Mesenchymal stem cell (in vitro differentiated cells and primary cell): ENCODE measurements at regions not wholly inside any gene's neighbourhood (a gene's known extent, or its start where the extent isn't known, plus 50 kb on each side); places are given as distances from the start of the nearest gene placed in this dataset.

ENCODE experiments used
- DNase-seq: peaks from one replicate; pipeline ENCODE4 v3.0.0-alpha.2; 2013
- H2AFZ ChIP-seq: one replicate; pipeline ENCODE4 v1.6.1; 2013; ENCODE audit warnings: low read depth, mild to moderate bottlenecking, control low read depth, inconsistent platforms, low read length, moderate library complexity
- H2AK5ac ChIP-seq: 2 replicates; pipeline ENCODE4 v1.6.1; 2013; ENCODE audit warnings: low read length, moderate library complexity, mild to moderate bottlenecking, inconsistent platforms; ENCODE audit not compliant: severe bottlenecking
- H2BK120ac ChIP-seq: one replicate; pipeline ENCODE4 v1.6.1; 2013; ENCODE audit warnings: low read depth, mild to moderate bottlenecking, inconsistent platforms, low read length, moderate library complexity
- H2BK12ac ChIP-seq, 2 experiments: one replicate each; pipeline ENCODE4 v1.6.1; 2013; ENCODE audit warnings: inconsistent platforms in 2 of 2, low read length in 2 of 2, mild to moderate bottlenecking in 2 of 2, moderate library complexity in 2 of 2, control low read depth in 1 of 2
- H2BK15ac ChIP-seq: one replicate; pipeline ENCODE4 v1.6.1; 2013; ENCODE audit warnings: mild to moderate bottlenecking, low read depth, inconsistent platforms; ENCODE audit not compliant: poor library complexity, severe bottlenecking
- H2BK5ac ChIP-seq: 2 replicates; pipeline ENCODE4 v1.6.1; 2013; ENCODE audit warnings: low read depth, mild to moderate bottlenecking, low read length, control low read depth, inconsistent platforms; ENCODE audit not compliant: poor library complexity, severe bottlenecking
- H3K14ac ChIP-seq, 2 experiments: one replicate each; pipeline ENCODE4 v1.6.1; 2013; ENCODE audit warnings: inconsistent platforms in 2 of 2, low read length in 2 of 2, control low read depth in 1 of 2, mild to moderate bottlenecking in 1 of 2, moderate library complexity in 1 of 2
- H3K18ac ChIP-seq, 2 experiments: one replicate each; pipeline ENCODE4 v1.6.1; 2013; ENCODE audit warnings: inconsistent platforms in 2 of 2, low read length in 2 of 2, control low read depth in 1 of 2, low read depth in 1 of 2, mild to moderate bottlenecking in 1 of 2
- H3K23ac ChIP-seq, 2 experiments: one replicate each; pipeline ENCODE4 v1.6.1; 2013; ENCODE audit warnings: inconsistent platforms in 2 of 2, low read length in 2 of 2, mild to moderate bottlenecking in 2 of 2, moderate library complexity in 2 of 2, control low read depth in 1 of 2
- H3K27ac ChIP-seq: 2 replicates; pipeline ENCODE4 v1.5.1; 2013; ENCODE audit warnings: mild to moderate bottlenecking, moderate library complexity, low read length, control low read depth, inconsistent platforms; ENCODE audit not compliant: poor library complexity, severe bottlenecking
- H3K27me3 ChIP-seq, 2 experiments: 2 replicates each; pipeline versions ENCODE4 v1.6.1 to v1.7.0; 2013; ENCODE audit warnings: low read length in 2 of 2, mild to moderate bottlenecking in 2 of 2, moderate library complexity in 2 of 2, control low read depth in 1 of 2, inconsistent platforms in 1 of 2; ENCODE audit not compliant: control insufficient read depth in 1 of 2, insufficient read depth in 1 of 2
- H3K36me3 ChIP-seq, 2 experiments: 2 replicates each; pipeline versions ENCODE4 v1.6.1 to v1.7.0; 2013; ENCODE audit warnings: low read length in 2 of 2, control low read depth in 1 of 2, inconsistent platforms in 1 of 2, low read depth in 1 of 2, mild to moderate bottlenecking in 1 of 2; ENCODE audit not compliant: insufficient read depth in 2 of 2, control insufficient read depth in 1 of 2
- H3K4ac ChIP-seq, 2 experiments: one replicate each; pipeline ENCODE4 v1.6.1; 2013; ENCODE audit warnings: inconsistent platforms in 2 of 2, low read length in 2 of 2, mild to moderate bottlenecking in 2 of 2, moderate library complexity in 2 of 2, control low read depth in 1 of 2, low read depth in 1 of 2
- H3K4me1 ChIP-seq: 2 replicates; pipeline ENCODE4 v1.6.1; 2013; ENCODE audit warnings: low read depth, low read length, control low read depth; ENCODE audit not compliant: control insufficient read depth, insufficient read depth
- H3K4me2 ChIP-seq: 2 replicates; pipeline ENCODE4 v1.6.1; 2013; ENCODE audit warnings: low read length, mild to moderate bottlenecking, inconsistent platforms; ENCODE audit not compliant: poor library complexity, severe bottlenecking
- H3K4me3 ChIP-seq, 2 experiments: 2 replicates each; pipeline versions ENCODE4 v1.5.1 to v1.7.0; 2013; ENCODE audit warnings: low read length in 2 of 2, mild to moderate bottlenecking in 2 of 2, control low read depth in 1 of 2, low read depth in 1 of 2; ENCODE audit not compliant: insufficient read depth in 1 of 2
- H3K79me1 ChIP-seq: replicated peaks from 2 replicates; pipeline ENCODE4 v1.6.1; 2013; ENCODE audit warnings: mild to moderate bottlenecking, control low read depth, low read length, inconsistent platforms; ENCODE audit not compliant: poor library complexity, severe bottlenecking
- H3K9ac ChIP-seq: 2 replicates; pipeline ENCODE4 v1.7.0; 2013; ENCODE audit warnings: mild to moderate bottlenecking, low read length, moderate library complexity
- H3K9me3 ChIP-seq: 2 replicates; pipeline ENCODE4 v1.7.0; 2013; ENCODE audit warnings: mild to moderate bottlenecking, low read length; ENCODE audit not compliant: control insufficient read depth
- H4K8ac ChIP-seq: one replicate; pipeline ENCODE4 v1.6.1; 2013; ENCODE audit warnings: inconsistent platforms, mild to moderate bottlenecking, low read length, moderate library complexity
- H4K91ac ChIP-seq: one replicate; pipeline ENCODE4 v1.6.1; 2013; ENCODE audit warnings: mild to moderate bottlenecking, low read length, inconsistent platforms
- WGBS: methylation state at CpG from one replicate; pipeline ENCODE4 v1.1.7; 2013; ENCODE audit warnings: mixed read lengths; 5-methylcytosine and 5-hydroxymethylcytosine counted together

DNA sequence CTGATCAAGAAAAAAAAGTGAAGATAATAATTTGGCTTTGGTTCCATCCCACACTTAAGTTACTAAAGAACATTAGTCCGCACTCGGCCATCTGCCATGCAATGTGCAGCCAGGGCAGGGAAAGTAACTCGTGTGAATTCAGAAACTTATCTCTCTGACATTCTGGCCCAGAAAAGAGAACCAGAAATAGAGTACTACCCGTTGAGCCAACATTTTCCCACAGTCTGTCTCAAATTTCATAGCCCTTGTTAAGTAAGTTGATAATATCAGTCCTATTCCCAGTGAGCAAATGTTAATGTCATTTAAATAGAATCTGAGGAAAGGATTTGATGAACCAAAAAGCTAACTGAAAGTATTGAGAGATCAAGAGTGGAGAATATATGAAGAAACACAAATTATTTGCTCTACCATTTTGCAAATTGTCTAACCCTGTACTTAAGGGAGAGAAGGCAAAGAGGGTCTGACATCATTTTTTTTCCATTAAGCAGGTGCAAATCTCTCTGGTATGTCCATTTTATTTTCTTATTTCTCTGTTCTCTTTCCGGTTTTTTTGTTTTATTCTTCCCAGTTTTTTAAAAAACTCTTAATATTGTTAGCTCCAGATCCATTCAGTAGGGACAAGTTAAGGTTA lies 156.3 kb downstream of the NDFIP2 start:
- no peak for DNase-seq
- Histone ChIP-seq H3K79me1 (no peaks in the 10 kb centered on the region), H3K4me1 (no peaks in the 10 kb centered on the region), H2BK5ac (no peak overlapping the region), H2BK15ac (no peak overlapping the region), H2AK5ac (no peak overlapping the region), H3K27me3 (no peaks in the 10 kb centered on the region), H3K4me2 (no peak overlapping the region), H3K36me3 (no peaks in the 10 kb centered on the region), H4K8ac (no peak overlapping the region), H2BK120ac (no peak overlapping the region), H3K18ac (no peak overlapping the region), H3K4me3 (no peak overlapping the region), H3K9me3 (no peaks in the 10 kb centered on the region), H2BK12ac (no peak overlapping the region), H2AFZ (no peak overlapping the region), H4K91ac (no peak overlapping the region), H3K4ac (no peak overlapping the region), H3K23ac (no peak overlapping the region), H3K27ac (no peak overlapping the region), H3K9ac (no peak overlapping the region), H3K14ac (no peak overlapping the region)
- WGBS = 92% methylated on average over 3 of the region's 5 CpGs

- Histone ChIP-seq H3K27me3 (no peaks in the 10 kb centered on the region), H3K14ac (no peak overlapping the region), H3K4me2 (no peak overlapping the region), H2BK120ac (no peak overlapping the region), H3K27ac (no peak overlapping the region), H3K36me3 (no peaks in the 10 kb centered on the region), H3K9me3 (no peaks in the 10 kb centered on the region), H2AK5ac (no peak overlapping the region), H3K4me3 (no peak overlapping the region), H3K4ac (no peak overlapping the region), H4K8ac (no peak overlapping the region), H4K91ac (no peak overlapping the region), H3K9ac (no peak overlapping the region), H2BK15ac (no peak overlapping the region), H2AFZ (no peak overlapping the region), H2BK12ac (no peak overlapping the region), H3K18ac (no peak overlapping the region), H3K23ac (no peak overlapping the region), H3K4me1 (no peaks in the 10 kb centered on the region), H2BK5ac (no peak overlapping the region), H3K79me1 (no peaks in the 10 kb centered on the region)
- peak; percentile 72 for DNase-seq
- 43% methylated on average over 2 of the region's 3 CpGs for WGBS
Observed at GRCh38 chr13:79631051-79631659, 150.2 kb downstream of the NDFIP2 start.

DNA sequence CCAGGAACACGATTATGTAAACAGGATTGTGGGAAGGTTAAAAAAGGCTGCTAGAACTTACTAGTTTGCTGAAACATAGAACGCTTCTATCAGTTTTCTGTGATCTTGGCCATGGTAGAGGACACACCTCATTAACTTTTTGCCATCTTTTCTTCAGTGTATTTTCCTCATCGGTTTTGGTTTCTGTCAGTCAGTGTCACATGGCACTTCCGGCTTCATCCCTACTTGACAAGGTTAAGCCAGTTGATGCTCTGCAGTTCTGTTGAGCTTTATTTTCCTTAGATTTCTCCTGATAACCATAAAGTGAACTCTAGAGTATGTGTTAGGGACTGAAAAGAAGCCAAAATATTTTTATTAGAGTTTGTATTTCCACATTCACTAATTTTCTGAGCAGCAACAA lies 147.5 kb downstream of the NDFIP2 start:
- H3K9ac ChIP-seq = no peak overlapping the region
- no peaks in the 10 kb centered on the region for H3K27me3 ChIP-seq
- H2BK12ac ChIP-seq = no peak overlapping the region
- H3K18ac ChIP-seq = no peak overlapping the region
- H4K8ac ChIP-seq = no peak overlapping the region
- 17% methylated on average over 2 of the region's 4 CpGs for WGBS
- no peak overlapping the region for H3K23ac ChIP-seq
- H3K4me3 ChIP-seq = no peak overlapping the region
- no peaks in the 10 kb centered on the region for H3K4me1 ChIP-seq
- no peaks in the 10 kb centered on the region for H3K9me3 ChIP-seq
- H2BK15ac ChIP-seq = no peak overlapping the region
- no peak overlapping the region for H2AFZ ChIP-seq
- no peak overlapping the region for H3K27ac ChIP-seq
- H4K91ac ChIP-seq = no peak overlapping the region
- no peak overlapping the region for H3K4me2 ChIP-seq
- no peak overlapping the region for H2BK5ac ChIP-seq
- H3K79me1 ChIP-seq = no peaks in the 10 kb centered on the region
- peak; percentile 37 for DNase-seq
- no peak overlapping the region for H2BK120ac ChIP-seq
- no peak overlapping the region for H3K14ac ChIP-seq
- H3K4ac ChIP-seq = no peak overlapping the region
- H2AK5ac ChIP-seq = no peak overlapping the region
- H3K36me3 ChIP-seq = no peaks in the 10 kb centered on the region

- WGBS = 100% methylated on average over 2 of the region's 6 CpGs
Observed at GRCh38 chr13:79626924-79627323, 146.0 kb downstream of the NDFIP2 start.

More at GRCh38 chr13:79626924-79627323, 146.0 kb downstream of the NDFIP2 start:
- Histone ChIP-seq H3K4me1 (no peaks in the 10 kb centered on the region), H3K79me1 (no peaks in the 10 kb centered on the region), H2AFZ (no peak overlapping the region), H2BK120ac (no peak overlapping the region), H2BK15ac (no peak overlapping the region), H3K23ac (no peak overlapping the region), H3K14ac (no peak overlapping the region), H3K36me3 (no peaks in the 10 kb centered on the region), H3K4me2 (no peak overlapping the region), H3K4ac (no peak overlapping the region), H2AK5ac (no peak overlapping the region), H3K4me3 (no peak overlapping the region), H4K91ac (no peak overlapping the region), H3K9ac (no peak overlapping the region), H3K27ac (no peak overlapping the region), H3K18ac (no peak overlapping the region), H2BK5ac (no peak overlapping the region), H3K9me3 (no peaks in the 10 kb centered on the region), H2BK12ac (no peak overlapping the region), H3K27me3 (no peaks in the 10 kb centered on the region), H4K8ac (no peak overlapping the region)
- no peak for DNase-seq
